HepG2 (cell line): ENCODE measurements at regions not wholly inside any gene's neighbourhood (a gene's known extent, or its start where the extent isn't known, plus 50 kb on each side); places are given as distances from the start of the nearest gene placed in this dataset.

Experiments used
- DNMT1 ChIP-seq: sonication (generic); formaldehyde crosslinking; IDR thresholded peaks from 2 replicates; pipeline ENCODE4 v1.5.1; 2020; ENCODE audit warnings: mild to moderate bottlenecking, missing genetic modification reagents
- JARID2 ChIP-seq: sonication (generic); formaldehyde crosslinking; IDR thresholded peaks from 2 replicates; pipeline ENCODE4 v1.8.1; 2023; ENCODE audit warnings: missing genetic modification reagents, inconsistent platforms; ENCODE audit not compliant: insufficient replicate concordance
- NAIF1 ChIP-seq: sonication (generic); formaldehyde crosslinking; IDR thresholded peaks from 2 replicates; pipeline ENCODE4 v1.5.0; 2020; ENCODE audit warnings: mild to moderate bottlenecking, missing genetic modification reagents, borderline replicate concordance
- POLR2A ChIP-seq, 2 experiments: IDR thresholded peaks; 2 replicates each; pipeline ENCODE4 v1.6.1; 2011; ENCODE audit warnings: low read depth in 2 of 2, low read length in 2 of 2, mild to moderate bottlenecking in 1 of 2, moderate library complexity in 1 of 2; ENCODE audit not compliant: insufficient read depth in 1 of 2
- SP140L ChIP-seq: sonication (generic); formaldehyde crosslinking; IDR thresholded peaks from 2 replicates; pipeline ENCODE4 v1.4.0; 2020; ENCODE audit warnings: missing genetic modification reagents, borderline replicate concordance
- SUZ12 ChIP-seq: fragments of 150-350 bp; IDR thresholded peaks from 2 replicates; pipeline ENCODE4 v1.6.1; 2014; ENCODE audit warnings: low read depth, low read length
- TCF12 ChIP-seq, 2 experiments: fragments of 450-650 bp in 1 of 2; sonication (generic) in 1 of 2; formaldehyde crosslinking in 1 of 2; IDR thresholded peaks; 2 replicates each; pipeline versions ENCODE4 v1.6.1 to v1.8.0; 2017 to 2022; ENCODE audit warnings: antibody characterized with exemption in 1 of 2, mild to moderate bottlenecking in 1 of 2, missing genetic modification reagents in 1 of 2, moderate library complexity in 1 of 2
- ZBTB1 ChIP-seq: sonication (generic); formaldehyde crosslinking; IDR thresholded peaks from 2 replicates; pipeline ENCODE4 v1.4.0; 2020; ENCODE audit warnings: missing genetic modification reagents, borderline replicate concordance
- ZFP90 ChIP-seq: sonication (generic); formaldehyde crosslinking; IDR thresholded peaks from 2 replicates; pipeline ENCODE4 v1.8.0; 2022; ENCODE audit warnings: missing genetic modification reagents, mild to moderate bottlenecking, inconsistent platforms, borderline replicate concordance
- ZNF549 ChIP-seq: sonication (generic); formaldehyde crosslinking; IDR thresholded peaks from 2 replicates; pipeline ENCODE4 v1.5.0; 2020; ENCODE audit warnings: missing genetic modification reagents
- TF ChIP-seq, protein P1 (sequence below): sonication (generic); formaldehyde crosslinking; IDR thresholded peaks from 2 replicates; pipeline ENCODE4 v1.5.0; 2020; ENCODE audit warnings: mild to moderate bottlenecking, missing genetic modification reagents, moderate library complexity
- TF ChIP-seq, protein P2 (sequence below): sonication (generic); formaldehyde crosslinking; IDR thresholded peaks from 2 replicates; pipeline ENCODE4 v1.5.0; 2020; ENCODE audit warnings: mild to moderate bottlenecking, missing genetic modification reagents

DNA sequence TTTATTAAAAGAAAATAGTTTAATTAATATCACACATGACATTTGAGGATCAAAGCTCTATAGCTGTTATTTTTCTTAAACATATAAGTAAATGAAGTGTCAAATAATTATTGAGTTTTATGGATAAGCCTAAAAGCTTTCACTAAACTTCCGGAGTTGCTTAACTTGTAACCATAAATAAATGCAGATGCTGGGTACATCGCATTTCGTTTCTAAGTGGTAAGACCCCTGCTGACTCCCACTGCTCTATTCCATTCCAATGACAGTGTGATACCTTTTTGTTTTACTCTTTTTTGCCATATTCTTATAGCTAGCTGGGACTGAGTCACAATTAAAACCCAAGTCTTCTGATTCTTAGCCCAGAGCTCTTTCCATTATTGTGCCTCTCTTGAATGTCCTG, 411.1 kb downstream of the SOX2 start:
- TF ChIP-seq POLR2A (IDR thresholded peaks at IDR 0.05; ENCODE audit: insufficient read depth in 1 of 2, low read depth in 2 of 2, low read length in 2 of 2): no peak
- no peak for TF ChIP-seq JARID2 (CRISPR knock-in tag)
- TF ChIP-seq DNMT1: no peak
- TF ChIP-seq, protein P1, sequence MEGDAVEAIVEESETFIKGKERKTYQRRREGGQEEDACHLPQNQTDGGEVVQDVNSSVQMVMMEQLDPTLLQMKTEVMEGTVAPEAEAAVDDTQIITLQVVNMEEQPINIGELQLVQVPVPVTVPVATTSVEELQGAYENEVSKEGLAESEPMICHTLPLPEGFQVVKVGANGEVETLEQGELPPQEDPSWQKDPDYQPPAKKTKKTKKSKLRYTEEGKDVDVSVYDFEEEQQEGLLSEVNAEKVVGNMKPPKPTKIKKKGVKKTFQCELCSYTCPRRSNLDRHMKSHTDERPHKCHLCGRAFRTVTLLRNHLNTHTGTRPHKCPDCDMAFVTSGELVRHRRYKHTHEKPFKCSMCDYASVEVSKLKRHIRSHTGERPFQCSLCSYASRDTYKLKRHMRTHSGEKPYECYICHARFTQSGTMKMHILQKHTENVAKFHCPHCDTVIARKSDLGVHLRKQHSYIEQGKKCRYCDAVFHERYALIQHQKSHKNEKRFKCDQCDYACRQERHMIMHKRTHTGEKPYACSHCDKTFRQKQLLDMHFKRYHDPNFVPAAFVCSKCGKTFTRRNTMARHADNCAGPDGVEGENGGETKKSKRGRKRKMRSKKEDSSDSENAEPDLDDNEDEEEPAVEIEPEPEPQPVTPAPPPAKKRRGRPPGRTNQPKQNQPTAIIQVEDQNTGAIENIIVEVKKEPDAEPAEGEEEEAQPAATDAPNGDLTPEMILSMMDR (CRISPR knock-in tag): no peak
- no peak for TF ChIP-seq SP140L
- no peak for TF ChIP-seq ZNF549 (CRISPR knock-in tag)
- no peak for TF ChIP-seq NAIF1 (CRISPR knock-in tag)
- TF ChIP-seq, protein P2, sequence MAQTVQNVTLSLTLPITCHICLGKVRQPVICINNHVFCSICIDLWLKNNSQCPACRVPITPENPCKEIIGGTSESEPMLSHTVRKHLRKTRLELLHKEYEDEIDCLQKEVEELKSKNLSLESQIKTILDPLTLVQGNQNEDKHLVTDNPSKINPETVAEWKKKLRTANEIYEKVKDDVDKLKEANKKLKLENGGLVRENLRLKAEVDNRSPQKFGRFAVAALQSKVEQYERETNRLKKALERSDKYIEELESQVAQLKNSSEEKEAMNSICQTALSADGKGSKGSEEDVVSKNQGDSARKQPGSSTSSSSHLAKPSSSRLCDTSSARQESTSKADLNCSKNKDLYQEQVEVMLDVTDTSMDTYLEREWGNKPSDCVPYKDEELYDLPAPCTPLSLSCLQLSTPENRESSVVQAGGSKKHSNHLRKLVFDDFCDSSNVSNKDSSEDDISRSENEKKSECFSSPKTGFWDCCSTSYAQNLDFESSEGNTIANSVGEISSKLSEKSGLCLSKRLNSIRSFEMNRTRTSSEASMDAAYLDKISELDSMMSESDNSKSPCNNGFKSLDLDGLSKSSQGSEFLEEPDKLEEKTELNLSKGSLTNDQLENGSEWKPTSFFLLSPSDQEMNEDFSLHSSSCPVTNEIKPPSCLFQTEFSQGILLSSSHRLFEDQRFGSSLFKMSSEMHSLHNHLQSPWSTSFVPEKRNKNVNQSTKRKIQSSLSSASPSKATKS (CRISPR knock-in tag): no peak
- no peak for TF ChIP-seq ZFP90 (CRISPR knock-in tag)
- no peak for TF ChIP-seq SUZ12
- no peak for TF ChIP-seq ZBTB1 (CRISPR knock-in tag)
- no peak for TF ChIP-seq TCF12 (IDR thresholded peaks at IDR 0.05)
- TF ChIP-seq TCF12 (CRISPR knock-in tag; IDR thresholded peaks at IDR 0.05): no peak
